ENCODE measurements at regions not wholly inside any gene's neighbourhood (a gene's known extent, or its start where the extent isn't known, plus 50 kb on each side); places are given as distances from the start of the nearest gene placed in this dataset.
"Not testable (repeated sequence)": the region's sequence is repeated elsewhere in the genome, so short reads cannot be mapped to it uniquely, and the experiment has no call there.

GRCh38 chr13:110984798-110985197 lies 69.9 kb upstream of the ANKRD10 start:
- Histone ChIP-seq H3K27ac (no peak overlapping the region), H3K4me2 (ENCODE audit: unreplicated experiment) (no peak overlapping the region), H3K4me3 (no peak overlapping the region), H3F3A (ENCODE audit: insufficient read depth) (no peaks in the 10 kb centered on the region), H2AFZ (no peak overlapping the region), H3K36me3 (ENCODE audit: low read depth) (no peaks in the 10 kb centered on the region), H4K20me1 (ENCODE audit: insufficient read depth) (no peaks in the 10 kb centered on the region), H3K9ac (no peak overlapping the region), H3K79me2 (ENCODE audit: insufficient read depth) (no peaks in the 10 kb centered on the region), H3K4me1 (ENCODE audit: insufficient read depth) (peaks cover 4% of the 10 kb centered on the region; the same call in 1 of the 2 replicates), H3K9me3 (ENCODE audit: low read depth) (no peaks in the 10 kb centered on the region), H3K9me2 (ENCODE audit: insufficient read depth) (no peaks in the 10 kb centered on the region), H3K27me3 (replicated peaks; ENCODE audit: insufficient read depth) (no peaks in the 10 kb centered on the region)
- DNase-seq: no peak
- in situ Hi-C loops (cut with MboI): no loop called here
- WGBS, 2 experiments (ENCODE audit: low coverage in 1 of 2, low lambda C conversion rate in 2 of 2, missing lambda C conversion rate in 2 of 2): 59 to 65% methylated on average over 3 of the region's 3 CpGs
- no peak for TF ChIP-seq EZH2phosphoT487 (IDR thresholded peaks at IDR 0.05; ENCODE audit: insufficient read depth, low read depth)
- TF ChIP-seq EZH2 (IDR thresholded peaks at IDR 0.05; ENCODE audit: insufficient read depth, poor library complexity, severe bottlenecking): no peak

DNA sequence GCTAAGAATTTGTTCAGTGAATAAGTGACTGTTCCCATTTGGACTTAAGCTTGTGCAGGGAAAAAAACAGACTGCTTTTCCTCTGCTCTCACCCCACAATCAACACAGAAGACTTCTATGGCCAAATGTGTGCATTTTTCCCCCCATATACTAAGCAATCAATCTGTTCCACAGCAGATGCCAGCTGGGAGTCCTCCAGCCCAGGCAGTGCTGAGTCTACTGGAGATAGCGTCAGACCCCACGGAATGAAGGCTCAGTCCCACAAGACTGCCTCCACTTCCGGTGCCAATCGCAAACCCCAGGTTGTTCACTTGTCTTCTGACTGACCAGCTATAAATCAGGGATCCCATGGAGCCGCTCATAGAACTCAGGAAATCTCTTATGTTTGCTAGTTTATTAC lies 69.5 kb upstream of the ANKRD10 start:
- 43 to 53% methylated on average over 5 of the region's 5 CpGs for WGBS, 2 experiments (ENCODE audit: low coverage in 1 of 2, low lambda C conversion rate in 2 of 2, missing lambda C conversion rate in 2 of 2)
- Histone ChIP-seq H3K4me1 (ENCODE audit: insufficient read depth) (peaks cover 4% of the 10 kb centered on the region; the same call in 1 of the 2 replicates), H3K4me3 (no peak overlapping the region), H3K9me2 (ENCODE audit: insufficient read depth) (no peaks in the 10 kb centered on the region), H3K9ac (no peak overlapping the region), H2AFZ (no peak overlapping the region), H3K79me2 (ENCODE audit: insufficient read depth) (no peaks in the 10 kb centered on the region), H3K4me2 (ENCODE audit: unreplicated experiment) (no peak overlapping the region), H3F3A (ENCODE audit: insufficient read depth) (no peaks in the 10 kb centered on the region), H3K27me3 (replicated peaks; ENCODE audit: insufficient read depth) (no peaks in the 10 kb centered on the region), H3K27ac (no peak overlapping the region), H4K20me1 (ENCODE audit: insufficient read depth) (no peaks in the 10 kb centered on the region), H3K9me3 (ENCODE audit: low read depth) (no peaks in the 10 kb centered on the region), H3K36me3 (ENCODE audit: low read depth) (no peaks in the 10 kb centered on the region)
- DNase-seq: no peak
- in situ Hi-C loops (cut with MboI): no loop called here
- TF ChIP-seq EZH2phosphoT487 (IDR thresholded peaks at IDR 0.05; ENCODE audit: insufficient read depth, low read depth): no peak
- TF ChIP-seq EZH2 (IDR thresholded peaks at IDR 0.05; ENCODE audit: insufficient read depth, poor library complexity, severe bottlenecking): no peak

DNA sequence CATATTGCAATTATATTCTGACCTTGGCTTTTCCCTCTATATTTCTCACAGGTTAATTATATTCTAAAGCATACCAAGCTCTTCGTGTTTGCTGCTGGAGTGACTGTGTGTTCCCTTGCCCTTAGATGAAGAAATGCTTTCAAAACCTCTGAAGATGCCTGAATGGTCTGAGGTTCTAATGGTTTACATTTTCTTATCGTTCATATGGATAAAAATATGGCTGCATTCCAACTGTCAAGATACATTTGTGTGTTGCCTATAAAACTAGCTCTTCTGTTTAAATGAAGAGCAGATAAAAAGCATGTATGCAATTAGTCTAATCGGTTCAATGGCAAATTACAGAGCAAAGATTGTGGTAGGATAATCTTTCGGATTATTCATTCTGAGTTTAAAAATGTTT lies 68.4 kb upstream of the ANKRD10 start:
- in situ Hi-C loops (cut with MboI): no loop called here
- TF ChIP-seq EZH2phosphoT487 (IDR thresholded peaks at IDR 0.05; ENCODE audit: insufficient read depth, low read depth) (no peak), EZH2 (IDR thresholded peaks at IDR 0.05; ENCODE audit: insufficient read depth, poor library complexity, severe bottlenecking) (no peak)
- H3K9ac ChIP-seq: no peak overlapping the region
- no peaks in the 10 kb centered on the region for H3K36me3 ChIP-seq (ENCODE audit: low read depth)
- 41% methylated on average over 4 of the region's 4 CpGs for WGBS, 2 experiments (ENCODE audit: low coverage in 1 of 2, low lambda C conversion rate in 2 of 2, missing lambda C conversion rate in 2 of 2)
- no peak overlapping the region for H2AFZ ChIP-seq
- no peaks in the 10 kb centered on the region for H4K20me1 ChIP-seq (ENCODE audit: insufficient read depth)
- H3F3A ChIP-seq (ENCODE audit: insufficient read depth): no peaks in the 10 kb centered on the region
- H3K4me2 ChIP-seq (ENCODE audit: unreplicated experiment): no peak overlapping the region
- H3K4me1 ChIP-seq (ENCODE audit: insufficient read depth): peaks cover 4% of the 10 kb centered on the region; the same call in 1 of the 2 replicates
- H3K9me2 ChIP-seq (ENCODE audit: insufficient read depth): no peaks in the 10 kb centered on the region
- H3K4me3 ChIP-seq: no peak overlapping the region
- no peaks in the 10 kb centered on the region for H3K9me3 ChIP-seq (ENCODE audit: low read depth)
- H3K27me3 ChIP-seq (replicated peaks; ENCODE audit: insufficient read depth): no peaks in the 10 kb centered on the region
- DNase-seq: no peak
- H3K79me2 ChIP-seq (ENCODE audit: insufficient read depth): no peaks in the 10 kb centered on the region
- no peak overlapping the region for H3K27ac ChIP-seq

- peaks cover 4% of the 10 kb centered on the region; the same call in 1 of the 2 replicates for H3K4me1 ChIP-seq (ENCODE audit: insufficient read depth)
- no peaks in the 10 kb centered on the region for H3K79me2 ChIP-seq (ENCODE audit: insufficient read depth)
- H3K27ac ChIP-seq: no peak overlapping the region
- no peaks in the 10 kb centered on the region for H3K9me2 ChIP-seq (ENCODE audit: insufficient read depth)
- in situ Hi-C loops (cut with MboI): no loop called here
- no peaks in the 10 kb centered on the region for H3K9me3 ChIP-seq (ENCODE audit: low read depth)
- no peaks in the 10 kb centered on the region for H4K20me1 ChIP-seq (ENCODE audit: insufficient read depth)
- no peak overlapping the region for H3K9ac ChIP-seq
- H3K36me3 ChIP-seq (ENCODE audit: low read depth): no peaks in the 10 kb centered on the region
- no peak overlapping the region for H3K4me3 ChIP-seq
- H3K27me3 ChIP-seq (replicated peaks; ENCODE audit: insufficient read depth): no peaks in the 10 kb centered on the region
- no peak for DNase-seq
- no peak for TF ChIP-seq EZH2 (IDR thresholded peaks at IDR 0.05; ENCODE audit: insufficient read depth, poor library complexity, severe bottlenecking)
- no peak for TF ChIP-seq EZH2phosphoT487 (IDR thresholded peaks at IDR 0.05; ENCODE audit: insufficient read depth, low read depth)
- no peaks in the 10 kb centered on the region for H3F3A ChIP-seq (ENCODE audit: insufficient read depth)
- WGBS, 2 experiments (ENCODE audit: low coverage in 1 of 2, low lambda C conversion rate in 2 of 2, missing lambda C conversion rate in 2 of 2): 70 to 73% methylated on average over 4 of the region's 4 CpGs
- no peak overlapping the region for H3K4me2 ChIP-seq (ENCODE audit: unreplicated experiment)
- no peak overlapping the region for H2AFZ ChIP-seq
These were observed 66.5 kb upstream of the ANKRD10 start for GRCh38 chr13:110981379-110981778.

- no peaks in the 10 kb centered on the region for H4K20me1 ChIP-seq (ENCODE audit: insufficient read depth)
- H3K4me1 ChIP-seq (ENCODE audit: insufficient read depth): peaks cover 4% of the 10 kb centered on the region; the same call in 1 of the 2 replicates
- no peak for TF ChIP-seq EZH2 (IDR thresholded peaks at IDR 0.05; ENCODE audit: insufficient read depth, poor library complexity, severe bottlenecking)
- TF ChIP-seq EZH2phosphoT487 (IDR thresholded peaks at IDR 0.05; ENCODE audit: insufficient read depth, low read depth): no peak
- H3K9ac ChIP-seq: no peak overlapping the region
- no peaks in the 10 kb centered on the region for H3F3A ChIP-seq (ENCODE audit: insufficient read depth)
- H3K27me3 ChIP-seq (replicated peaks; ENCODE audit: insufficient read depth): no peaks in the 10 kb centered on the region
- no peaks in the 10 kb centered on the region for H3K9me3 ChIP-seq (ENCODE audit: low read depth)
- DNase-seq: no peak
- no peak overlapping the region for H3K4me2 ChIP-seq (ENCODE audit: unreplicated experiment)
- H2AFZ ChIP-seq: no peak overlapping the region
- in situ Hi-C loops (cut with MboI): no loop called here
- H3K79me2 ChIP-seq (ENCODE audit: insufficient read depth): no peaks in the 10 kb centered on the region
- H3K27ac ChIP-seq: no peak overlapping the region
- H3K36me3 ChIP-seq (ENCODE audit: low read depth): no peaks in the 10 kb centered on the region
- no peaks in the 10 kb centered on the region for H3K9me2 ChIP-seq (ENCODE audit: insufficient read depth)
- WGBS, 2 experiments (ENCODE audit: low coverage in 1 of 2, low lambda C conversion rate in 2 of 2, missing lambda C conversion rate in 2 of 2): 25 to 42% methylated on average over 3 of the region's 3 CpGs
- no peak overlapping the region for H3K4me3 ChIP-seq
These were observed 66.1 kb upstream of the ANKRD10 start for GRCh38 chr13:110980921-110981320.

DNA sequence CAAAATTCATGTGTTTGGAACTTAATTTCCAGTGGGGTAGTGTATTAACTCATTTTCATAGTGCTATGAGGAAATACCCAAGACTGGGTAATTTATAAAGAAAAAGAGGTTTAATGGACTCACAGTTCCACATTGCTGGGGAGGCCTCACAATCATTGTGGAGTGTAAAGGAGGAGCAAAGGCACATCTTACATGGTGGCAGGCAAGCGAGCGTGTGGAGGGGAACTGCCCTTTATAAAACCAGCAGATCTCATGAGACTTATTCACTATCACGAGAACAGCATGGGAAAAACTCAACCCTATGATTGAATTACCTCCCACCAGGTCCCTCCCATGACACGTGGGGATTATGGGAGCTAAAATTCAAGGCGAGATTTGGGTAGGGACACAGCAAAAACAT lies 64.3 kb upstream of the ANKRD10 start:
- H3F3A ChIP-seq (ENCODE audit: insufficient read depth); H2AFZ ChIP-seq; H3K27ac ChIP-seq; H3K36me3 ChIP-seq (ENCODE audit: low read depth); H3K9ac ChIP-seq; H3K79me2 ChIP-seq (ENCODE audit: insufficient read depth); H3K4me1 ChIP-seq (ENCODE audit: insufficient read depth); in situ Hi-C loops (cut with MboI); H4K20me1 ChIP-seq (ENCODE audit: insufficient read depth); H3K27me3 ChIP-seq (replicated peaks; ENCODE audit: insufficient read depth); H3K4me2 ChIP-seq (ENCODE audit: unreplicated experiment); H3K9me3 ChIP-seq (ENCODE audit: low read depth); DNase-seq; H3K9me2 ChIP-seq (ENCODE audit: insufficient read depth); H3K4me3 ChIP-seq: not testable (repeated sequence)
- WGBS, 2 experiments (ENCODE audit: low coverage in 1 of 2, low lambda C conversion rate in 2 of 2, missing lambda C conversion rate in 2 of 2): 64 to 68% methylated on average over 5 of the region's 5 CpGs
